ENCODE measurements at regions not wholly inside any gene's neighbourhood (a gene's known extent, or its start where the extent isn't known, plus 50 kb on each side); places are given as distances from the start of the nearest gene placed in this dataset.

GRCh38 chr11:134555510-134555909 is 143.5 kb upstream of the B3GAT1 start:
- peaks cover 0 to 50% (median 12%) of the 10 kb centered on the region in 7 donors for H3K27me3 ChIP-seq
- intact Hi-C loops (cut with DNase I): no loop called here
- H3K27ac ChIP-seq: no peak overlapping the region

DNA sequence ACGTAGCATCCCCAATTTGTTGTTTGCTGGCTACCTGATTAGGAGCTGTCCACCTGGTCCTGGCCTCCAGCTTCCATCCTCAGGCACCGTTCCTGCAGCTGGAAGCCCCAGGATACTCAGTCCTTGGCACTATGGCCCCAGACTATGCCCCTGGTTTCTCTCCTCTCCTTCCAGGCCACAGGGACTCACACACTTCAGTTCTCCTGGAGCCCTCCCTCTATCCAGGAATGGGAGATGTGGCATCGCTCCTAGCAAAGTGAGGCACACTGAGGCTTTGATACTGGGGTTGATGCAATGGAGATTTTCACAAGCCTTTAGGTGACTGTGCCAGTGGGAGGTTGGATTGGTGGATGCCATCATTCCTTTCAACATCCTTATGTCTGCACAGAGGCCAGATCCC is 142.8 kb upstream of the B3GAT1 start:
- no peak overlapping the region for H3K4me3 ChIP-seq
- H3K4me1 ChIP-seq: no peaks in the 10 kb centered on the region
- H3K27ac ChIP-seq: no peak overlapping the region
- DNase-seq: peak in 1 of 2 donors; percentile 1
- WGBS, 2 donors: 81 to 82% methylated on average over 3 of the region's 3 CpGs
- H3K27me3 ChIP-seq: peaks cover 0 to 44% (median 11%) of the 10 kb centered on the region in 7 donors
- ATAC-seq: no peak
- intact Hi-C loops (cut with DNase I): no loop called here
- H3K36me3 ChIP-seq: no peaks in the 10 kb centered on the region
- no peak for TF ChIP-seq CTCF (IDR thresholded peaks at IDR 0.05)
- H3K9me3 ChIP-seq: peaks cover 0 to 5% (median 0%) of the 10 kb centered on the region in 11 donors

More at GRCh38 chr11:134555510-134555909, 143.5 kb upstream of the B3GAT1 start:
- DNase-seq (peak in 1 of 2 donors; percentile 2), ATAC-seq (no peak)
- no peak for TF ChIP-seq CTCF (IDR thresholded peaks at IDR 0.05)
- H3K4me3 ChIP-seq: no peak overlapping the region
- H3K36me3 ChIP-seq: no peaks in the 10 kb centered on the region
- peaks cover 0 to under 1% (median 0%) of the 10 kb centered on the region in 11 donors for H3K9me3 ChIP-seq
- WGBS, 2 donors: 86 to 89% methylated on average over 7 of the region's 7 CpGs
- H3K4me1 ChIP-seq: no peaks in the 10 kb centered on the region

DNA sequence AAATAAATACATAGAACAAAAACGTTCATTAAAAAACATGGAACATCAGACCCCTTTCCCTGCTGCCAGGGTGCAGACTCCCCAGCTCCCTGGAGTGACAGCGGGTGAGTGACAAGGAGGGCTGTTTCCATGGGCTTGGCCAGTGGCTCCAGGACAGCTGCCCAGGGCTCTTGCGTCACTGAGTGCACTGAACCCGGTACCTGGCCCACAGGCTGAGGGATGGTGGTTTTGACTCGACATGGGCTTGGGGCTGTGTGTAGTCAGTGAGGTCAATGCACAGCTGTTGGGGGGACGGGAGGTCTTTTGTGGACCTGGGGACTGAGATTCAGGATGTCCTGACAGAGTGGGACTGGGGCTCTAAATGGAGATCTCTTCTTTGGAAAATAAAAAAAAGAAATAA is 142.1 kb upstream of the B3GAT1 start:
- intact Hi-C loops (cut with DNase I): no loop called here
- H3K36me3 ChIP-seq: no peaks in the 10 kb centered on the region
- no peak for ATAC-seq
- 71 to 79% methylated on average over 6 of the region's 6 CpGs for WGBS, 2 donors
- peaks cover 0 to 8% (median 0%) of the 10 kb centered on the region in 11 donors for H3K9me3 ChIP-seq
- H3K4me1 ChIP-seq: no peaks in the 10 kb centered on the region
- H3K27me3 ChIP-seq: peaks cover 0 to 37% (median 5%) of the 10 kb centered on the region in 7 donors
- H3K27ac ChIP-seq: no peak overlapping the region
- DNase-seq: peak in 1 of 2 donors; percentile 3
- no peak for TF ChIP-seq CTCF (IDR thresholded peaks at IDR 0.05)
- no peak overlapping the region for H3K4me3 ChIP-seq

GRCh38 chr11:134552749-134553148 is 140.7 kb upstream of the B3GAT1 start:
- H3K4me3 ChIP-seq: no peak overlapping the region
- intact Hi-C loops (cut with DNase I): loop anchor here in 1 of 10 donors (1.0 kb wide), 1 partner anchor 28 kb away; no protein-coding TSS in a partner anchor
- H3K4me1 ChIP-seq: no peaks in the 10 kb centered on the region
- DNase-seq (peak in 1 of 2 donors; percentile 0), ATAC-seq (no peak)
- no peaks in the 10 kb centered on the region for H3K36me3 ChIP-seq
- no peak overlapping the region for H3K27ac ChIP-seq
- H3K9me3 ChIP-seq: peaks cover 0 to 8% (median 0%) of the 10 kb centered on the region in 11 donors
- 60 to 74% methylated on average over 1 of the region's 1 CpG for WGBS, 2 donors
- peaks cover 0 to 31% (median 4%) of the 10 kb centered on the region in 7 donors for H3K27me3 ChIP-seq
- no peak for TF ChIP-seq CTCF (IDR thresholded peaks at IDR 0.05)

Data from heart right ventricle (tissue), 16 donors.